ENCODE measurements at regions not wholly inside any gene's neighbourhood (a gene's known extent, or its start where the extent isn't known, plus 50 kb on each side); places are given as distances from the start of the nearest gene placed in this dataset.

DNA sequence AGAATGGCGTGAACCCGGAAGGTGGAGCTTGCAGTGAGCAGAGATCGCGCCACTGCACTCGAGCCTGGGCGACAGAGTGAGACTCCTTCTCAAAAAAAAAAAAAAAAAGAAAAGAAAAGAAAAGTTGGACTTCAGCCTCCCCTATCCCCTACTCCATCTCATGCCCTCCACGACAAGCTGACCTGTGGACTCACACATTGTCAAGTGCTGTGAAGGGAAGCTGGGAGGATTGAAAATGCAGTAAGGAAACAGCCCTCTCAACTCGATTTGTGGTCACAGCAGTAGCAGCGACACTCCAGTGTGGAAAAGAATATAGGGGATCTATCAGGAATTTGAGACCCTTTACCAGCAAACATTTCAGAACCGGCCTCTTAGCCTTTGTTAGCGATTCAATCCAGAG lies 103.6 kb upstream of the SVIL start:
- TF ChIP-seq POLR2A (IDR thresholded peaks at IDR 0.05): no peak
- TF ChIP-seq CTCF (IDR thresholded peaks at IDR 0.05): no peak
- no peaks in the 10 kb centered on the region for H3K36me3 ChIP-seq (replicated peaks in 1 of 2)
- intact Hi-C loops (cut with DNase I): loop anchor here (5.0 to 10.0 kb wide), 3 partner anchors 94 to 126 kb away; no protein-coding TSS in a partner anchor
- no peaks in the 10 kb centered on the region for H3K9me3 ChIP-seq (replicated peaks in 1 of 3)
- H3K27me3 ChIP-seq: no peaks in the 10 kb centered on the region
- 90 to 96% (median 93%) methylated on average over 5 to 11 of the region's 11 CpGs for WGBS, 4 donors
- peaks cover 4 to 25% of the 10 kb centered on the region in 2 donors for H3K4me1 ChIP-seq (replicated peaks in 1 of 2)
- H3K27ac ChIP-seq: no peak overlapping the region
- no peak overlapping the region for H3K4me3 ChIP-seq
- DNase-seq: no peak

GRCh38 chr10:29737074-29737593 lies 102.4 kb upstream of the SVIL start:
- Histone ChIP-seq H3K4me3 (peak overlapping the region in 2 of 4 donors; percentile 72 to 98), H3K27me3 (no peaks in the 10 kb centered on the region), H3K27ac (peak overlapping the region in 2 of 5 donors; percentile 92 to 97), H3K36me3 (replicated peaks in 1 of 2) (no peaks in the 10 kb centered on the region), H3K4me1 (replicated peaks in 1 of 2) (peaks cover 4 to 25% of the 10 kb centered on the region in 2 donors), H3K9me3 (replicated peaks in 1 of 3) (no peaks in the 10 kb centered on the region)
- intact Hi-C loops (cut with DNase I): loop anchor here (5.0 to 10.0 kb wide), 3 partner anchors 92 to 128 kb away; no protein-coding TSS in a partner anchor
- TF ChIP-seq CTCF (IDR thresholded peaks at IDR 0.05) (peak in 1 of 6 experiments; percentile 1), POLR2A (IDR thresholded peaks at IDR 0.05) (no peak)
- no peak for DNase-seq
- WGBS, 4 donors: 25 to 56% (median 35%) methylated on average over 13 to 27 of the region's 27 CpGs

- WGBS, 4 donors: 0 to 1% (median 1%) methylated on average over 1 to 74 of the region's 74 CpGs
- H3K4me3 ChIP-seq: peak overlapping the region in 3 of 4 donors; percentile 50 to 98 (median 72)
- intact Hi-C loops (cut with DNase I): loop anchor here (5.0 to 10.0 kb wide), 3 partner anchors 92 to 128 kb away; no protein-coding TSS in a partner anchor
- no peaks in the 10 kb centered on the region for H3K9me3 ChIP-seq (replicated peaks in 1 of 3)
- peak overlapping the region in 4 of 5 donors; percentile 22 to 97 (median 86) for H3K27ac ChIP-seq
- peaks cover 4 to 25% of the 10 kb centered on the region in 2 donors for H3K4me1 ChIP-seq (replicated peaks in 1 of 2)
- DNase-seq: peak; percentile 45 to 74 (median 56)
- no peaks in the 10 kb centered on the region for H3K36me3 ChIP-seq (replicated peaks in 1 of 2)
- H3K27me3 ChIP-seq: no peaks in the 10 kb centered on the region
- TF ChIP-seq POLR2A (IDR thresholded peaks at IDR 0.05) (peak; percentile 59 to 63), CTCF (IDR thresholded peaks at IDR 0.05) (peak in 2 of 6 experiments; percentile 15 to 31)
These were observed 101.7 kb upstream of the SVIL start for GRCh38 chr10:29736366-29737073.

GRCh38 chr10:29735628-29736365 lies 101.0 kb upstream of the SVIL start:
- Histone ChIP-seq H3K27ac (peak overlapping the region in 4 of 5 donors; percentile 81 to 97 (median 86)), H3K36me3 (replicated peaks in 1 of 2) (no peaks in the 10 kb centered on the region), H3K4me3 (peak overlapping the region; percentile 43 to 98 (median 61)), H3K27me3 (no peaks in the 10 kb centered on the region), H3K4me1 (replicated peaks in 1 of 2) (peaks cover 4 to 19% of the 10 kb centered on the region in 2 donors), H3K9me3 (replicated peaks in 1 of 3) (no peaks in the 10 kb centered on the region)
- DNase-seq: peak; percentile 80 to 92 (median 81)
- intact Hi-C loops (cut with DNase I): loop anchor here (5.0 to 10.0 kb wide), 3 partner anchors 91 to 129 kb away; no protein-coding TSS in a partner anchor
- TF ChIP-seq CTCF (IDR thresholded peaks at IDR 0.05) (peak; percentile 69 to 93 (median 88)), POLR2A (IDR thresholded peaks at IDR 0.05) (peak in 1 of 2 donors; percentile 22)
- 0% methylated on average over 10 to 81 of the region's 81 CpGs for WGBS, 4 donors

All from adrenal gland (tissue), 9 donors.